RWPE2 (cell line): ENCODE measurements at regions not wholly inside any gene's neighbourhood (a gene's known extent, or its start where the extent isn't known, plus 50 kb on each side); places are given as distances from the start of the nearest gene placed in this dataset.

ENCODE experiments used
- ATAC-seq: fragments of 200-7000 bp; cut with Tn5 transposase; 3 replicates; pipeline ENCODE4 v1.9.1; 2021; ENCODE audit warnings: low read depth
- DNase-seq: peaks from one replicate; pipeline ENCODE4 v3.0.0-alpha.2; 2020; ENCODE audit warnings: low spot score
- H3K27ac ChIP-seq: fragments of 450-650 bp; 2 replicates; pipeline ENCODE4 v1.5.1; 2017; ENCODE audit warnings: mild to moderate bottlenecking; ENCODE audit not compliant: poor library complexity, severe bottlenecking
- H3K27me3 ChIP-seq: fragments of 250-450 bp; sonication (Bioruptor Pico); 2 replicates; pipeline ENCODE4 v1.5.1; 2021; ENCODE audit warnings: mild to moderate bottlenecking, moderate library complexity; ENCODE audit not compliant: insufficient read depth, poor library complexity, severe bottlenecking
- H3K36me3 ChIP-seq: fragments of 250-450 bp; sonication (Bioruptor Pico); 2 replicates; pipeline ENCODE4 v1.5.1; 2020; ENCODE audit warnings: low read depth, mild to moderate bottlenecking, moderate library complexity
- H3K4me1 ChIP-seq: fragments of 250-450 bp; sonication (Bioruptor Pico); 2 replicates; pipeline ENCODE4 v1.5.1; 2021; ENCODE audit warnings: mild to moderate bottlenecking, moderate library complexity; ENCODE audit not compliant: insufficient read depth, poor library complexity, severe bottlenecking
- H3K4me3 ChIP-seq: fragments of 250-450 bp; sonication (Bioruptor Pico); 2 replicates; pipeline ENCODE4 v1.5.1; 2021; ENCODE audit warnings: mild to moderate bottlenecking, moderate library complexity; ENCODE audit not compliant: severe bottlenecking
- H3K9me3 ChIP-seq: fragments of 250-450 bp; sonication (Bioruptor Pico); 2 replicates; pipeline ENCODE4 v1.5.1; 2021; ENCODE audit warnings: mild to moderate bottlenecking, moderate library complexity; ENCODE audit not compliant: severe bottlenecking
- CTCF ChIP-seq: fragments of 450-650 bp; IDR thresholded peaks from one replicate; pipeline ENCODE4 v1.5.1; 2017; ENCODE audit warnings: mild to moderate bottlenecking, moderate library complexity; ENCODE audit not compliant: poor library complexity, severe bottlenecking

- Histone ChIP-seq H3K36me3 (no peaks in the 10 kb centered on the region), H3K9me3 (no peaks in the 10 kb centered on the region), H3K4me1 (no peaks in the 10 kb centered on the region), H3K4me3 (no peak overlapping the region), H3K27me3 (no peaks in the 10 kb centered on the region), H3K27ac (no peak overlapping the region)
- no peak for ATAC-seq
- DNase-seq = no peak
- no peak for TF ChIP-seq CTCF
Observed at GRCh38 chr18:78739115-78739514, 240.5 kb upstream of the SALL3 start.

GRCh38 chr18:78739882-78740677, 239.5 kb upstream of the SALL3 start:
- TF ChIP-seq CTCF = no peak
- no peak for ATAC-seq
- H3K36me3 ChIP-seq = no peaks in the 10 kb centered on the region

GRCh38 chr18:78740876-78741275, 238.7 kb upstream of the SALL3 start:
- TF ChIP-seq CTCF = no peak
- no peak overlapping the region for H3K4me3 ChIP-seq
- DNase-seq (no peak), ATAC-seq (no peak)
- H3K36me3 ChIP-seq = no peaks in the 10 kb centered on the region
- no peaks in the 10 kb centered on the region for H3K27me3 ChIP-seq
- no peaks in the 10 kb centered on the region for H3K9me3 ChIP-seq
- no peaks in the 10 kb centered on the region for H3K4me1 ChIP-seq
- no peak overlapping the region for H3K27ac ChIP-seq

More at GRCh38 chr18:78739882-78740677, 239.5 kb upstream of the SALL3 start:
- no peaks in the 10 kb centered on the region for H3K27me3 ChIP-seq
- H3K4me3 ChIP-seq = no peak overlapping the region
- H3K27ac ChIP-seq = no peak overlapping the region
- H3K9me3 ChIP-seq = no peaks in the 10 kb centered on the region
- no peaks in the 10 kb centered on the region for H3K4me1 ChIP-seq
- DNase-seq = no peak

GRCh38 chr18:78741381-78742217, 238.0 kb upstream of the SALL3 start:
- Histone ChIP-seq H3K4me1 (no peaks in the 10 kb centered on the region), H3K27ac (no peak overlapping the region), H3K9me3 (no peaks in the 10 kb centered on the region), H3K27me3 (no peaks in the 10 kb centered on the region), H3K4me3 (no peak overlapping the region), H3K36me3 (no peaks in the 10 kb centered on the region)
- TF ChIP-seq CTCF = no peak
- ATAC-seq (no peak), DNase-seq (no peak)
